ENCODE measurements at regions not wholly inside any gene's neighbourhood (a gene's known extent, or its start where the extent isn't known, plus 50 kb on each side); places are given as distances from the start of the nearest gene placed in this dataset.

- no peak for DNase-seq
Observed at GRCh38 chr17:12296209-12296625, 275.5 kb downstream of the MAP2K4 start.

- no peak for DNase-seq
Observed at GRCh38 chr17:12301551-12301950, 280.9 kb downstream of the MAP2K4 start.

DNA sequence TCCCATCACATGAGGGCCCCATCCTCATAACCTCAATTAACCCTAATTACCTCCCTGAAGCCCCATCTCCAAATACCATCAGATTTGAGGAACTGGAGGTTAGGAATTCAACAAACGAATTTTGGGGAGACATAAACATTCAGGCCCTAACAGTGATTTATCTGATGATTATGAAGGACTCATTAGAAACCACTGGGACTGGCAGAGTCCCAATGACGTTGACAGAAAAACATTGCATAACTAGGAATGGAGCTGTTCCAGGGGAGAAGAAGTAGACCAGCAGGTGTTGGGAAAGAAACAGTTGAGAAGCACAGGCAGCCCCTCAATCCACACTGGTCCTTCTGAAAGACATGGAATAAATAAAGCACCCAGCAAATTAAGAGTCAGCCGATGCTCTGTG lies 282.0 kb downstream of the MAP2K4 start:
- DNase-seq, result no peak

- DNase-seq, result no peak
Observed at GRCh38 chr17:12310811-12311210, 290.1 kb downstream of the MAP2K4 start.

DNA sequence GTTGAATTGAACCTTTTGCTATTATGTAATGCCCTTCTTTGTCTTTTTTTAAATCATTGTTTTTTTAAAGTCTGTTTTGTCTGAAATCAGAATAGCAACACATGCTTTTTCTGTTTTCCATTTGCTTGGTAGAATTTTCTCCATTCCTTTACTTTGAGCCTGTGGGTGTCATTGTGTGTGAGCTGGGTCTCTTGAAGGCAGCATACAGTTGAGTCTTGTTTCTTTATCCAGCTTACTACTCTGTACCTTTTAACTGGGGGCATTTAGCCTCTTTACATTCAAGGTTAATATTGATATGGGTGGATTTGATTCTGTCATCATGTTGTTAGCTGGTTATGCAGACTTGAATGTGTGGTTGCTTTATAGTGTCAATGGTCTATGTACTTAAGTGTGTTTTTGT lies 292.0 kb downstream of the MAP2K4 start:
- no peak for DNase-seq

DNA sequence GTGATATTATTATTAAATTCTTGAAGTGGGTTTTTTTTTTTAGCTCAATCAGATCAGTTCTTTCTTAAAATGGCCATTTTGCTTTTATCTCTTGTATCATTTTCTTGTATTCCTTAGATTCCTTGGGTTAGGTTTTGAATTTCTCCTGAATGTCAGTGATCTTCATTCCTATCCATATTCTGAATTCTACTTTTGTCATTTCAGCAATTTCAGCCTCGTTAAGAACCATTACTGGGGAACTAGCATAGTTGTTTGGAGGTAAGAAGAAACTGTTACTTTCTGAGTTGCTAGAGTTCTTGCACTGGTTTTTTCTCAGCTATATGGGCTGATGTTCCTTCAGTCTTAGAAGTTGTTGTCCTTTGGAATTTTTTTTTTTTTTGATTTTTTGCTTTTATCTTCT lies 293.1 kb downstream of the MAP2K4 start:
- DNase-seq, result no peak

DNA sequence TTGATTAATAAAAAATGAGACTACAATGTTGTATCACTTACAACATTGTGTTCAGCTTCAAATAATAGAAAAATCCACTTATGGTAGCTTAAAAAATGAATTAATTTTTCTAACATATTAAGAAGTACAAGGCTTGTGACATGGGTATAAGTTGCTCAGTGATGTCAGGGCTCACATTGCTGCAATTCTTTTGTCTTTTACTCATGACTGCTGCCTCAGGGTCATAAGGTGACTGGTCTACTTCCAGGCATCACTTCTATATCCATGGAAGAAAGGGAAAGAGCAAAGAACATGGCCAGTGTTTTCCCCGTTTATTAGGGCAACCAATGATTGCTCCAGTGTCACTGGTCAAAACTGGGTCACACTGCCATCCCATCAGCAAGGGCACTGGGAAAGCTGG lies 295.3 kb downstream of the MAP2K4 start:
- no peak for DNase-seq

GRCh38 chr17:12318571-12319266 lies 298.0 kb downstream of the MAP2K4 start:
- no peak for DNase-seq

- no peak for DNase-seq
Observed at GRCh38 chr17:12320286-12320685, 299.6 kb downstream of the MAP2K4 start.

GRCh38 chr17:12328204-12328603 lies 307.5 kb downstream of the MAP2K4 start:
- no peak for DNase-seq

DNA sequence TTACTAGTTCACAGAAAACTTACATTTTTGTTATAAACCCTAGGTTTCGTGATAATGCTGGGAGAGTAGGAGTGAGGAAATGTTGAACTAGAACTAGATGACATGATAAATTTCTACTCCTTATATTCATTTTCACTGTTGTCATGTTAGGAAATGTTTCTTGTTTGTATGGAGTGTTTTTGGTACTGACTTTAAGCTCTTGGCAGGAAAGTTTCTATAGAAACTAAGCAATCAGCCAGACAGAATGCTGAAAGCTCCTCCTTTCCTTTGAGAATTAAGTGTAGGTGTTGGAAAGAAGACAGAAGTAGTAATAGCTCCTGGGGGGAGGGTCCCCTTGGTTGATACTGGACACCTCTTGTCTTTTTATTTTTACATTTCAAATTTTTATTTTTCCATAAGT lies 309.8 kb downstream of the MAP2K4 start:
- DNase-seq, result no peak

DNA sequence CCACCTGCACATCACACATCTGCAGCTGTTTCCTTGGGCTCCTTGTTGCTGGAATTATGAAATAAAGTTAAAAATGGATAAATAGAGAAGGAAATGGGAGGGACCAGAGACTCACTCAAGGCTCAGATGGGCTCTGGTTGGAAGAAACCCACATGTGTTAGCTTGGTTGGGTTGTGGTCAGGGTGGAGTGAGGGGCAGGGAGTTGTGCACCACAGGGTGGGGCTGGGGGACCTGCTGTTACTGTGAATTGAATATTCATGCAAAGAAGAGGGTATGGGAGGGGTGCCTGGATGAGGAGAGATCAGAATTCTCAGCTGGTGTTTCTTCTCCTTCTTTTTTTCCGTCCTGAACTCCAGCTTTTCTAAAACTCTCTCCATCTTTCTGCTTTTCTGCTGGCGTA lies 320.7 kb downstream of the MAP2K4 start:
- DNase-seq, result no peak

DNA sequence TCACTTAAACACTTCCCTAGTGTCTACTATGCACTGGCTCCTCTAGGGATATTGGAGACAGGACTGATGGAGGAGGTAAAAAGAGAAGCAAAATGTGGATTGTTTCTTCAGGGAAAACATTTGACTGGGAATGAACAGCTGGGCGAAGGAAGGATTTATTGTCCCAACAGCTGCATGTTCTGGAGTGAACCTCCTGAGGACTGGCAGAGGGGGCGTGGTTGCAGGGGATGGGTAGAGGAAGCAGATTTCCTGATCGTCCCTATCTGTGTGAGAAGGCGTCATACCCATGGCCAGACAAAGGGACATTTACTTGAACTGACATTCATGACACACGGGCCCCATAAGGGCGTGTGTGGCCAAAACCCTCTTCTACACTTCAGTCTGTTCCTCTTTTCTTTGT lies 321.5 kb downstream of the MAP2K4 start:
- DNase-seq, result no peak

GRCh38 chr17:12342609-12343435 lies 322.1 kb downstream of the MAP2K4 start:
- DNase-seq, result peak; percentile 27 to 42

DNA sequence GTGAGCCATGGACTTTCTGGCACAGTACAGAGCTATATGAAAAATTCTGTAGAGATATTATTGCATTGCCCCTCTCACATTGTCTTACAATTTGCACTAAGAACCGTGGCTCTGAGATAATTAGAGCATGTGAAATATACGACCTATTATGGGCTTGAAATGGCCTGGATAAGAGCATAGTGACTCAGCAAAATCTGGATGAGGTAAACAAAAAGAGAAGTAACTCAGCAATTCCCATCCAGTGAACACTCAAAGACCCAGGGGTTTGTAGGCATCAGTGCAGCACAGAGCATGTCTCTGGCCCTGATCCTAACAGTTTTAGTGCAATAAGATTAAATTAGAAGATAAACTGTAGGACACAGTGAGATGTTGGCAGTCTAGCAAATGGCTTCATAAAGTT lies 317.2 kb upstream of the MYOCD start:
- no peak for DNase-seq

DNA sequence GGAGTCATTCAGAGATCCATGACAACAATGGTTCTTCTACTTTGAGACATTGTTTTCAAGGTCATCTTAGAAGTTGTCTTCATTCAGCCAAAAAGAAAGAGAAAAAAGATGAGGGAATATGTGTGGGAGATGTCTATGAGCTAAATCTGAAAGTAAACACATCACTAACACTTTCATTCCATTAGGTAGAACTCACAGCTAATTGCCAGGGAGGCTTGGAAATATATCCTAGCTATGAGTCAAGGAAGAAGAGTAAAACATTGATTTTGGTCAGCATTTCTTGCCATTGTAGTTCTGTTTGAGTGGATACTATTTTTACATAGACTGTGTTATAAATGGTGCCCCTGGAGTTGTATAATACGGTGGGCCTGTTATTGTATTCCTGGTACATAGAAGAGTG lies 316.4 kb upstream of the MYOCD start:
- no peak for DNase-seq

DNA sequence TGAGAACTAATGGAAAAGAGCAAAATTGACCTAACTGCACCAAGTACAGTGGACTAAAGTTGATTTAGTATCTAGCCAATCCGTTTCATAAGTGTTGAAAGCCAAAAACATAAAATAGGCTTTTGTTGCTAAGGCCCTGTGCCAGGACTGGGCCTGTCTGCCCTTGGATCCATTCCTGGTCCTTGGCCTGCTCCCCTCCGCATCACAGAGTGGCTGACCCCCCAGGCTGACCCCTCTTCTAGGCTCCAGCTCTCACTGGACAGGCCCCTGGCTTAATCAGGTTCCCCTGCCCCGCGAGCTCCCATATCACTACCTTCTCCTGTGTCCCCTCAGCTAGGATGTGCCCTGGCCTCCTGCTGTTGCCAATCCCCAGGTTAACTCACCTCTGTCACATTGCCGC lies 313.6 kb upstream of the MYOCD start:
- DNase-seq, result no peak

GRCh38 chr17:12357600-12357999 lies 308.1 kb upstream of the MYOCD start:
- DNase-seq, result no peak

DNA sequence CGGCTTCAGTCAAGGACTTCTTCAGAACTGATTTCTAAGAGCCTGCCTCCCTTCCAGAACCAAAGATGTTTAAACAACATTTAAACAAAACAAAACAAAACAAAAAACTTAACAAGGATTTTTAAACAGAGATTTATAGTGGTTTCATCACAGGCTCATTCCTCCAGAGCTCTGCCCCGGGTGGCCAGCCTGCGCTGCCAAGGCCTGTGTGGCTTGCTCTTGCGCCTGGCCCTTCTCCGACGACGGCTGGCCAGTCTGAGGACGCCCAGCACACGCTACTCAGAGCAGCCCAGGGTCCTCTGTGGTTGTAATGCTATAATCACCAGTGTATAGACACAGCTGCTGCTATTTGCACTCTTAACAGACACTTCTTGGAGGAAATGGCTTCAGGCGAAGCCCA lies 307.2 kb upstream of the MYOCD start:
- no peak for DNase-seq

DNA sequence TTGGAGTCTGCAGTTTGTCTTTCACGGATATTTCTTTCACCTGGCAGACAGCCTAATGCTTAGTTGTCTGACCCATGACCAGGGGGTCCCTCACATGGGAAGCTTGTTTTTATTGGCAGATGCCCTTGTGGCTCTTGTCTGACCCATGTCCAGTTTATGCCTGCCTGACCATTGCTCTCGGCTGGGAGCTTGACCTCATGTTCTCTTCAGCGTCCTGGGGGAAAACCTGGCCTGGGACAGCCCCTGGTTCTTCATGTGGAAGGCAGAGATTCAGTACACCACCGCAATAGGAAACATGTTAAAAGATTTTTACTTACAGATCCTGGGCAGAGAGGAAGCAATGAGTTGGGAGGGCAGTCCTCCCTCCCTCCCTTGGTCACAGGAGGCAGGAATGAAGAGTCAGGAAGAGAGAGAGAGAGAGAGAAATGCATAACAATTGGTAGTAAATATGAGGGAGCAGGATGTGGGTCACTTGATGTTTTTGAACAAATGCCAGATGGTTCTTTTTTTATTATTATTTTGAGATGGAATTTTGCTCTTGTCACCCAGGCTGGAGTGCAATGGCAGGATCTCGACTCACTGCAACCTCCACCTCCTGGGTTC lies 302.7 kb upstream of the MYOCD start:
- DNase-seq, result no peak

GRCh38 chr17:12365805-12366204 lies 299.9 kb upstream of the MYOCD start:
- no peak for DNase-seq

DNA sequence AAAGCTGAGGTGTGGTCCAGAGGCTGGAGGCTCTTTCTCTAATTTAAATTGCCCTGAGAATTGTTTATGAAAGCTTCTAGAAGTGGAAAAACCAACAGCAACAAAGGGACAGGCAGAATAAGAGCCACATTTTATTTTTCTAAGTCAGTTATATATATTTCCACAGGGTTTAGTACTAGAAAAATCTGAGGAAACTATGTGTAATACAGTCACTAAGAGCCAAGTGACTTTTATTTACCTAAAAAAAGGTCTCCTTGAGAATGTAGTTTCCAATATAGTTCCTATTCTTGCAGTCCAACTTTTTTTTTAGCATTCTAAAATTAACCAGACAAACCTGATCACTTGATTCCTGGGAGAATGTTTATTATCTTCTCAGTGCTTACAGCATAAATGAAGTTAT lies 296.6 kb upstream of the MYOCD start:
- no peak for DNase-seq

GRCh38 chr17:12376276-12376675 lies 289.4 kb upstream of the MYOCD start:
- no peak for DNase-seq

DNA sequence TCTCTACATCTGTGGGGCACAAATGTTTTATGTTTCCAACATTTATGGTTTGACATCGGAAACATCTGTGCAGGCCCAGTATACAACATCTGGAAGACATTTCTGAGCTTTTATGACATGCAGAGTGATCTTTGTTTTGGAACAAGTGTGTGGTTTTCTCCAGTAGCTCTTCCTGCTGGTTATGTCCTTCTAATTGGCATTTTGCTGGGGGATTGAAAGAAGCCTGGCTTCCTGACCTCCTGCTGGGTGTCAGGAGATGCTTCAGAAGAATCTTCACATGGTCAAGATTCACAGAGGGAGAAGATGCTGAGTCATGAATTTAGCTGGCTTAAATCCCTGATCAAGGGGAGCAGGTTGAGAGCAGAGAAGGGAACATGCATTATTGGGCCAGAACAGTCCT lies 279.5 kb upstream of the MYOCD start:
- no peak for DNase-seq

Measured in activated CD4-positive, alpha-beta T cell treated with anti-CD3 and anti-CD28 coated beads, Interleukin-2, amount 50 U/mL, for 48 hours (primary cell).